ENCODE measurements at regions not wholly inside any gene's neighbourhood (a gene's known extent, or its start where the extent isn't known, plus 50 kb on each side); places are given as distances from the start of the nearest gene placed in this dataset.

GRCh38 chr5:155250596-155250995, 237.0 kb downstream of the KIF4B start:
- peaks cover 14% of the 10 kb centered on the region for H3K9me3 ChIP-seq (ENCODE audit: control insufficient read depth, insufficient read depth, low read length)
- 0% methylated on average over 1 of the region's 5 CpGs; no CpG with 5 or more reads in 1 of the 2 experiments for WGBS, 2 experiments (ENCODE audit: extremely low coverage in 2 of 2, insufficient read length in 1 of 2)
- H3K56ac ChIP-seq (ENCODE audit: extremely low read depth, insufficient read depth, low read length), result no peak overlapping the region
- dilution Hi-C loops (cut with HindIII; ENCODE audit: low sequenced_read_pairs, unreplicated experiment), result no loop called here
- no peak overlapping the region for H3K4me3 ChIP-seq (ENCODE audit: insufficient read depth, low read depth, low read length)
- intact Hi-C loops (cut with micrococcal nuclease), result no loop called here
- no peak overlapping the region for H2BK20ac ChIP-seq (ENCODE audit: low read depth, low read length)
- H3K4me2 ChIP-seq (ENCODE audit: low read depth, low read length), result no peak overlapping the region
- DNase-seq, result no peak
- H4K8ac ChIP-seq (ENCODE audit: low read depth in 2 of 2, low read length in 2 of 2), result no peak overlapping the region
- no peak overlapping the region for H3K27ac ChIP-seq (ENCODE audit: insufficient read depth, low read length)
- in situ Hi-C loops (cut with MboI; ENCODE audit: low sequenced_read_pairs), result no loop called here
- no peak overlapping the region for H3K4ac ChIP-seq (ENCODE audit: low read depth, low read length)
- no peak overlapping the region for H3K9ac ChIP-seq (ENCODE audit: low read depth, low read length)
- no peak overlapping the region for H2BK120ac ChIP-seq (ENCODE audit: low read depth, low read length)
- H4K20me1 ChIP-seq (ENCODE audit: insufficient read depth, low read length), result no peaks in the 10 kb centered on the region
- no peaks in the 10 kb centered on the region for H3K9me1 ChIP-seq (ENCODE audit: insufficient read depth, low read length)
- H2BK5ac ChIP-seq (ENCODE audit: low read depth, low read length, poor library complexity, severe bottlenecking), result no peak overlapping the region
- CTCF ChIA-PET, result no interaction called here
- no peaks in the 10 kb centered on the region for H3K36me3 ChIP-seq (ENCODE audit: control insufficient read depth, insufficient read depth, low read length)
- no peak overlapping the region for H3K14ac ChIP-seq (replicated peaks; ENCODE audit: low read depth, low read length)
- no peak overlapping the region for H2BK15ac ChIP-seq (ENCODE audit: low read depth, low read length)
- ATAC-seq (ENCODE audit: low read depth), result no peak
- H3K23ac ChIP-seq (ENCODE audit: low read depth, low read length), result no peak overlapping the region
- no peaks in the 10 kb centered on the region for H3K27me3 ChIP-seq (ENCODE audit: control insufficient read depth, insufficient read depth, low read length)
- H2AK5ac ChIP-seq (ENCODE audit: low read depth, low read length), result no peak overlapping the region
- POLR2A ChIA-PET (ENCODE audit: unreplicated experiment), result no interaction called here
- no TSS peak for BruUV-seq (replicated peaks)
- H4K5ac ChIP-seq (ENCODE audit: low read depth, low read length), result no peak overlapping the region
- no peak overlapping the region for H4K91ac ChIP-seq (ENCODE audit: insufficient read depth, low read depth, low read length)
- no peak overlapping the region for H2AFZ ChIP-seq (replicated peaks; ENCODE audit: low read length, poor library complexity)
- TF ChIP-seq RCOR1 (IDR thresholded peaks at IDR 0.05; ENCODE audit: insufficient replicate concordance, low read length), result no peak
- no peak for TF ChIP-seq MAFK (IDR thresholded peaks at IDR 0.05; ENCODE audit: low read depth, low read length)
- no peak for TF ChIP-seq BHLHE40 (IDR thresholded peaks at IDR 0.05; ENCODE audit: low read depth, low read length)
- TF ChIP-seq POLR2A (IDR thresholded peaks at IDR 0.05; ENCODE audit: low read depth, low read length), result no peak
- TF ChIP-seq USF2 (IDR thresholded peaks at IDR 0.05; ENCODE audit: low read depth, low read length), result no peak
- TF ChIP-seq CHD1 (IDR thresholded peaks at IDR 0.05; ENCODE audit: low read depth, low read length), result no peak
- no peak for TF ChIP-seq CTCF (conservative IDR thresholded peaks at IDR 0.05; ENCODE audit: low read depth, low read length)
- no peak for TF ChIP-seq RFX5 (IDR thresholded peaks at IDR 0.05; ENCODE audit: low read depth, low read length)
- TF ChIP-seq CEBPB (IDR thresholded peaks at IDR 0.05; ENCODE audit: low read depth, low read length), result no peak
- no peak for TF ChIP-seq FOS (IDR thresholded peaks at IDR 0.05; ENCODE audit: low read depth, low read length)
- TF ChIP-seq ELK1 (IDR thresholded peaks at IDR 0.05; ENCODE audit: borderline replicate concordance, low read depth, low read length), result no peak
- TF ChIP-seq RAD21 (IDR thresholded peaks at IDR 0.05; ENCODE audit: low read length), result no peak
- no peak for TF ChIP-seq MAZ (IDR thresholded peaks at IDR 0.05; ENCODE audit: borderline replicate concordance, low read depth, low read length)
- TF ChIP-seq SMC3 (IDR thresholded peaks at IDR 0.05; ENCODE audit: low read depth, low read length), result no peak
- TF ChIP-seq NFE2L2 (IDR thresholded peaks at IDR 0.05; ENCODE audit: low read depth, low read length), result no peak
- no peak for TF ChIP-seq MXI1 (IDR thresholded peaks at IDR 0.05; ENCODE audit: borderline replicate concordance, low read depth, low read length)
- no peak overlapping the region for H3K18ac ChIP-seq (ENCODE audit: low read depth, low read length)
- no peak overlapping the region for H2AK9ac ChIP-seq (replicated peaks; ENCODE audit: low read depth, low read length, poor library complexity)
- H3K4me1 ChIP-seq (ENCODE audit: control insufficient read depth, insufficient read depth, low read length), result no peaks in the 10 kb centered on the region
- no peaks in the 10 kb centered on the region for H3K79me1 ChIP-seq (ENCODE audit: low read depth in 1 of 2, low read length in 2 of 2)
